K562 (cell line): ENCODE measurements at regions not wholly inside any gene's neighbourhood (a gene's known extent, or its start where the extent isn't known, plus 50 kb on each side); places are given as distances from the start of the nearest gene placed in this dataset.
"Not testable (repeated sequence)": the region's sequence is repeated elsewhere in the genome, so short reads cannot be mapped to it uniquely, and the experiment has no call there.

ENCODE experiments used
- ARID3A ChIP-seq: IDR thresholded peaks from 2 replicates; pipeline ENCODE4 v1.6.1; 2012; ENCODE audit warnings: low read depth, low read length, improper control_type of control experiment, borderline replicate concordance
- CHD1 ChIP-seq: fragments of 200-600 bp; sonication (generic); IDR thresholded peaks from one replicate; pipeline ENCODE4 v1.6.1; 2012; ENCODE audit warnings: mild to moderate bottlenecking, moderate library complexity, low read length, inconsistent platforms
- CHD2 ChIP-seq: IDR thresholded peaks from 2 replicates; pipeline ENCODE4 v1.6.1; 2011; ENCODE audit warnings: low read depth, low read length
- HDAC1 ChIP-seq, 2 experiments: fragments of 450-650 bp; IDR thresholded peaks; 2 replicates each; pipeline ENCODE4 v1.6.1; 2016 to 2017; ENCODE audit warnings: inconsistent platforms in 1 of 2, mild to moderate bottlenecking in 1 of 2, moderate library complexity in 1 of 2
- POLR2A ChIP-seq: fragments of 450-650 bp; conservative IDR thresholded peaks from 2 replicates; pipeline ENCODE4 v1.6.1; 2016
- POLR2AphosphoS5 ChIP-seq: IDR thresholded peaks from 2 replicates; pipeline ENCODE4 v1.6.1; 2011; ENCODE audit warnings: mild to moderate bottlenecking, low read depth, low read length, moderate library complexity; ENCODE audit not compliant: control insufficient read depth, insufficient read depth
- REST ChIP-seq, 2 experiments: fragments of 450-650 bp; formaldehyde crosslinking in 1 of 2; IDR thresholded peaks; 2 replicates each; pipeline versions ENCODE4 v1.4.0 to v1.6.1; 2014 to 2020; ENCODE audit warnings: mild to moderate bottlenecking in 2 of 2, borderline replicate concordance in 1 of 2, low read depth in 1 of 2
- RREB1 ChIP-seq: fragments of 250-450 bp; sonication (Bioruptor Pico); IDR thresholded peaks from 2 replicates; pipeline ENCODE4 v1.4.0; 2020
- TAF9B ChIP-seq: fragments of 450-650 bp; IDR thresholded peaks from 2 replicates; pipeline ENCODE4 v1.6.1; 2018; ENCODE audit warnings: mild to moderate bottlenecking; ENCODE audit not compliant: partially characterized antibody

GRCh38 chr12:46641649-46642048 is 184.1 kb downstream of the SLC38A4 start:
- not testable (repeated sequence) for TF ChIP-seq CHD2; HDAC1 (IDR thresholded peaks at IDR 0.05); TAF9B; CHD1; POLR2AphosphoS5; REST (IDR thresholded peaks at IDR 0.05; ENCODE audit: borderline replicate concordance); REST (CRISPR knock-in tag; IDR thresholded peaks at IDR 0.05; ENCODE audit: low read depth); POLR2A; RREB1; ARID3A
